NCI-H1436 treated with DMSO at 0.1 percent for 48 hours (cell line): ENCODE measurements at regions not wholly inside any gene's neighbourhood (a gene's known extent, or its start where the extent isn't known, plus 50 kb on each side); places are given as distances from the start of the nearest gene placed in this dataset.

Source experiments
- DNase-seq: peaks from one replicate; lab custom pipeline; 2025; lab: John Stamatoyannopoulos, UW

GRCh38 chr3:174777813-174778212 lies 81.3 kb upstream of the NAALADL2 start:
- no peak for DNase-seq

DNA sequence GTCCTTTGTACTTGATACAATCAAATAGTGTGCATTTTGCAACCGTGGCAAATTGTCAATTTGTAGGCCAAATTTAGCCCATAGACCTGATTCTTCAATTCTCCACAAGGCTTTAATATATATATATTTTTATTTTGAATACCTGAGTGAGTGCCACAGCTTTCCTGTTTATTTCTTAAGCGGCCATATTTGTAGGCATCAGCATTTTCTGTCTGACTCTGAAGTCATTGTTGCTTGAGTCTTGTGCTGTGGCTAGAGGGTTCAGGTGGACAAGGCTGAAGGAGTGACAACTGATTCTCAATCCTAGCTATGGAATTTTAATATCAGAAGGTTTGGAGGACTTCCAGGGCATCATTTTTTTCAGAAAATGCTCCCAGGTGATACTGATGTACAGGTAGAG lies 75.6 kb upstream of the NAALADL2 start:
- no peak for DNase-seq

DNA sequence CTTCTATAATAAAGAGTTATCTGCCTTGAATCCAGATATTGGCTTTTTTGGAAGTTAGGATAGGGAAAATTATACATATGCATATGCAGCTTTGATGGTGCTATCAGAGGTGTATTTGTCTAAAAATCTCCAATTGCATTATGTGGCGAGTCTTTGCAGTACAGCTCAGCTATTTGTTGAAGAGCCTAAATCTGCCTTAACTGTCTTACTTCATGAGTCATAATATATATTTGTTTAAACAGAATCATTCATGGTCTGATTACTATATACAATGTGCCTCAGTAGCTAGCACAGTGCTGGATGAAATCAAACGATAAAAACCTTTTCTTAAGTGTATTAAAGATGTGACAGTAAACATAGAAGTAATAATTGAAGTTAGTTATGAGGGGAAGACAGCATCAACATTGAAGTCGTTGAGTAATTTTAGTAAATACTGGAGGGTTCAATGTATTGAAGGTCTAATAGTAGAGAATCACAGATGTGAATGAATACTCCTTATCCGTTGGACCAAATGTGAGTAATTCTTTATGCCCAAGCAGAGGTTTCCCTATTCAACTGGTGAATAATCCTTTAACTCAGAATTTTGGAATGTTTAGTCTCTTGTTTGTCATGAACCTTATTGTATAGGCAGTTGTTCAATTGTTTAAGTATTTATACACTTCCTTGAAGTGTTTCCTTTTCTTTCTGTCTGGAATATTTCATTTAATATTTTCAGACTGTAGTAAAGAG lies 74.8 kb upstream of the NAALADL2 start:
- DNase-seq = no peak

GRCh38 chr3:174786825-174787224 lies 72.3 kb upstream of the NAALADL2 start:
- DNase-seq = no peak

DNA sequence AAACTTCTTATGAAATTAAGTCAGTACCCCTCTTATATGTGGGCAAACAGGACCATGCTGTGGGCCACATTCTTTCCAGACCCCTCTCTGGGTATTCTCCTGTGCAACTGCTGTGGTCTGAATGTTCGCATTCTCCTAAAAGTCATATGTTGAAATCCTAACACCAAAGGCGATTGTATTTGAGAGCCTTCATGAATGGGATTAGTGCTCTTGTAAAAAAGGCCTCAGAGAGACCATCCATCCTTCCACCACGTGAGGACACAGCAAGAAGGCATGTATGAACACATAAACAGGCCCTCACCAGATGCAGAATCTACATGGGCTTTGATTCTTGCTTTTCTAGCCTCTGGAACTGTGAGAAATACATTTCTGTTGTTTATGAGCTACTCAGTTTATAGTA lies 68.0 kb upstream of the NAALADL2 start:
- no peak for DNase-seq

DNA sequence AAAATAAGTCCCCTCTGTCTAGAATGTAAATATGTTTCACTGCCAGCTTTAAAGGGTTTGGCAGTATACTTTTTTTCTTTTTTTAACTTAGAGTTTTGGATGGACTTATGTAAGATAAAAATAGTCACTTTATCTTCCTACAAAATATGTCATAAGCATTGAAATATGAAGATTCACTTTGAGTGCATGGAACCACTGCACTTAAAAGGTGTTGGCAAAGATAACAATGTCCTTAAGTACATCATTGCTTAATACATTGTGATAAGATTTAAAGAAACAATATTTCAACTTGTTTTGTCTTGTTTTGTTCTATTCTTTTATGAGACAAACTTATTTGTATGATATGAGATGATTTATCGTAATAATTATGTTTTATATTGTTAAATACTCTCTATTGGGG lies 66.3 kb upstream of the NAALADL2 start:
- DNase-seq = no peak
